NCI-H2171 (cell line): ENCODE measurements at regions not wholly inside any gene's neighbourhood (a gene's known extent, or its start where the extent isn't known, plus 50 kb on each side); places are given as distances from the start of the nearest gene placed in this dataset.

Experiments used
- DNase-seq: peaks from one replicate; lab custom pipeline; 2025; lab: John Stamatoyannopoulos, UW

DNA sequence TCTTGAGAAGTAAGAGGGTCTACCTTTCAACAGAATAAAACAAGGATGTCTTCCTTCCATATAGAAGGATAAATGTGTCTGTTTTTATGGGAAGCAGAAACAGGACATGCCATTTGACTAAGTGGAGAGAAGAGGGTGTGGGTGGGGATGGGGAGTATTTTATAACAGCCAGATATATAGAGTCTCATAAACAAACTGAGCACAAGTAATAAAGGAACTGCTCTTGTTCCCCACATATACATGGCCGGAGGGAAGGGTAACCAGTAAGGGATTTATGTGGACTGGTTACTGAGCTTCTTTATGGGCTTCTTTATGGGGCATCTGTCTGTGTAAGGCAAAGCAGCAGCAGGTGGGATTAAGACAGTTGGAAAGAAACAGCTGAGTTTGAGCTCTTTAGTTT, 558.1 kb downstream of the REEP3 start:
- no peak for DNase-seq

DNA sequence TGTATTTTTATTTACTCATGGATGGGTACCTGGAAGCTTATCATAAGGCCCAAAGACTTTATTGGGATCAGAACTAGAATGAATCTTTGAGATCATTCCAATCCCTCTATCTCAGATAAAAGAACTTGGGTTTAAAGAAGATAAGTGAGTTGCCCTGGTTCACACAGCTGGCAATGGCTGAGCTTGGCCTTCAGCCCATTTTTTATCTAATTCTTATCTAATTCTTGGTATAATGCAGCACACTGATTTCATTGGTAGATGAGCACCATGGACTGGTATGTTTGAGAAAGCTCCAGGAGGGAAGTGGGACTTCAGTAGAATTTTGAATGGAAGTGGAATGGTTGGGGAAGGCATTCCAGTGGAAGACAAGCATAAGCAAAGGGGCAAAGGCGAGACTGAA, 558.9 kb downstream of the REEP3 start:
- no peak for DNase-seq

DNA sequence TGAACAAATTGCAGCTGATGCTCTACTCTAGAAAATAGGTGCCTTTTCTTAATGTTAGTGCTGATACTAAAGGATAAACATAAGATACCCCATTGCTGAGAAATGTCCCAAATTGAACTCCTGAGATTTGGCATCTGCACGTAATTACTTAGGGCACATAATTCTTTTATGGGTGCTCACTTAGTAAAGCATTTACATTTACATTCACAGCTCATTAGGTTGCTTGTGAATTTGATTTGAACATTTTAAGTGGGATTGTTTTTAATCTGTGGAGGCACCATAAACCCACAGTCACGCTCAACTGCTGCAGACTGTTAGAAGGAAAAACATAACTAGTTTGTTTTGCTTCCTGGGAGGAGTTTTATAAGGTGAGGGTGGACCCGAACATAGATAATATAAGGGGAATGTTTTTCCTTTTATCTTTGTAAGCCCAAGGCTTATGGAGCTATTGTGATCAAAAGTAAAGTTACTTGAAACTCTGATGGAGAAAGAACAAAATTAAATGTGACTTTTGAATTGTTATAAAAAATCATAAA, 560.8 kb downstream of the REEP3 start:
- DNase-seq: no peak

DNA sequence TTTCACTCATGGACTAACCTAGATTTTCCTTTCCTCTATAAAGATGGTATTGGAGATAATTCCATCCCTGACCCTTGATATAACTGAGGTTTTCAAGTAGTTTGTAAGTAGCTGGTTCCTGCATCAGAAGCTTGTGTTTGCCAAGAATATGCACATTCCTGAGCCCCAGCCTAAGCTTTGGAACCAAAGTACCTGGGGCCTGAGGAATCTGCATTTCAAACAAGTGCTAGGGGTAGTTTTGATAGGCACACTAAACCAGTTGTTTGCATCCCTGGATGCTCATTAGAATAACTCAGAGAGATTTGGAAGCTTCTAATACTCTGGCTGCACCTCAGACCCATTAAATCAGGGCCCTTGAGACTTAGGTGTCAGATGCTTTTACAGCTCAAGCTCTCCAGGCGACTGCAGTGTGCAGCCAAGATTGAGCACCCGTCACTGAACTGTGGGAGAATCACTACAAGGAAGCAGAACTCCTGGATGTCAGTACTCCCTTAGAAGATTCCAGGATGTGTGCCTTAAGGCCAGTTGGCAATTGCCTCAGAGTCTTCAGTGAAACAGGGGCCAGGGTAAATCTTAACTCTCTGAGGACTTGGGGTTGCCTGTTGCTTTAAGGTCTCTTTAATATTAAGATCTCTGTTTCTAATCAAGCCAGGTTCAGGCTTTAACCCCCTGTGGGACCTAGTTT, 565.0 kb downstream of the REEP3 start:
- no peak for DNase-seq

DNA sequence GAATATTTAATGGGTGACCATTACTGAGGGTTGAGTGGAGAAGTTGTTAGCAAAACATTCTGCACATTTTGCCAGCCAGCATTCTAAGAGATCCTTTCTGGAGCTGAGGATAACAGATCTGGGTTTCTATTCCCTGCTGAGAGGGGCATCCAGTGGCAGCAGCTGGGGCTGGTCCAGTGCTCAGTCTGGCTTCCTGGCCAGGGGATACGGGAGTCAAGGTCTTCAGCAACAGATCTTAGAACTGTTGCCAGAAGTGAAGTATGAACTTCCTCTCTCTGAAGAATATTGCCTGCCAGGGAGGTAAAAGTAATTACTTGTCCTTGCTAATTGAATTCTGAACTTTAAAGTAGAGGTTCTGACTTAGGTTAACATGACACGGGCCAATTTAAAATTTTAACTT, 568.4 kb downstream of the REEP3 start:
- DNase-seq: no peak

DNA sequence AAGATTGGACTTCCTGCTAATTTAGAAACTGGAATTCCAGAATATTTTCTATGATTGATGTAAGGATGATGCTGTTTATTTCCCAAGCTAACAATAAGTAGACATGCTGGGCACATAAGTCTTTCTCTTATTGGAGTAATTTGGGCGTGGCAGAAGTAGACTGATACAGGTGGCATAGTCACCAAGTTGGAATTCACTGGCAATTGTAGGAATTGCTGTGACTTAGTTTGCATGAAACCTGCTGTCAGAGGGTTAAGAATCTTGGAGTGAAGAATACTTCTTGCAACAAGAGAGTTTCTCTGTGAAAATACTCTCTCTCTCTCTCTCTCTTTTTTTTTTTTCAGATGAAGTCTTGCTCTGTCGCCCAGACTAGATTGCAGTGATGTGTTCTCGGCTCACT, 569.7 kb downstream of the REEP3 start:
- no peak for DNase-seq

DNA sequence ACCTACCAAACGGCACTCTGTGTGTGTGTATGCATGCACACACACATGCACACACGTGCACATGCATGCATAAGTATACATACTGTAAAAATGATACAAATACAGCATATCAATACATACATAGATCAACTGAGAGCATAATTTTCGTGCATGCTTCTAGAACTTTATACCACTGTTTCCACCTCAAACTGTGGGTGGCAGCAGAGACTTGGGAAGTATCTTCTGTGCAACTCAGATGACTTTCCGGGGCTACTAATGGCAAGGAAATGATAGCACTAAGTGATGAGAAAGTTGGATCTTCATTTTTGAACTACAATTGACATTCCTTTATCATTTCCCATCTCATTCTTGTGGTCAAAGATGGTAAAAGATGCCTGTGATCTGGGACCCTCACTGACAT, 570.7 kb downstream of the REEP3 start:
- DNase-seq: no peak

DNA sequence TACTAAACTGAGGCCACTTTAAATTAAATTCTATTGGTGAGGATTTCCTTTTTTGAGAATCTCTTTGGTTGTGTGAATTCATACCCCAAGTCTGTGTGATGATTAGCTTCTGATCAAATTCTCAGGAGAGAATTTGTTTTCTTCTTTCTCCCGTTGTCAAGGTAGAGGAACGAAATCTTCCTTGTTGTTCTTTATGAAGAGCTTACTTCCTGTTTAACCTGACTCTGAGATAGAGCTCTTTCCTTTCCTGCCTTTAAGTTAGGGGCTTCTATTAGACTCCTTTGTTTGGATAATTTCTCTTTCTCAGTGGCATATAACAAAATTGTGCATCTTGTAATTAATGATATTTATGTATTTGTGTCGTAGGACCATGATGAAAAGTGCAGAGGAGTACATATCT, 572.1 kb downstream of the REEP3 start:
- DNase-seq: no peak

DNA sequence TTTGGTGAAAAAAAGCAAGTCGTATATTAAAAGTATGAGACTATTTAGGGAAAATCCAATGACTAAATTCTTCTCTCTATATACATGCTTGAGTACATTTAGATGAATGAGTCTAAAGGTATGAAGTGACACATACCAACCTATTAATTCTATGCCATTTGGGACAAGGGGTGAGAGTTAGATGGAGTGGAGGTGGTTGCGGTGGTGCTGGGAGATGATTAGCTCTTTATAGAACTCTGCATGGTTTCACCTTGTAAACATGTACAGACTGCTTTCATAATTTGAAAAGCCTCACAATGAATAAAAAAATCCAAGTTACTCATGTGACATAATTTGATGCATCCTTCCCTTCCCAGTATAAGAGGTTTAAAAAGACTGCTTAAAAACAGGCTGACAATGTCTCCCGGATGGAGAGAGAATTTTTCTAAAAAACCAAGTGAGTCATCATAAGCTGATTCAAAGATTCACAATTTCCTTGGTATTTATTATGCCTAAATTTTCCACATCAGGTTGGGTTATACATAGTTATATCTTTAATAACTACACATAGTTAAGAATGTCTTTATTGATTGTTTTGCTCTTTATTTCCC, 572.8 kb downstream of the REEP3 start:
- no peak for DNase-seq

DNA sequence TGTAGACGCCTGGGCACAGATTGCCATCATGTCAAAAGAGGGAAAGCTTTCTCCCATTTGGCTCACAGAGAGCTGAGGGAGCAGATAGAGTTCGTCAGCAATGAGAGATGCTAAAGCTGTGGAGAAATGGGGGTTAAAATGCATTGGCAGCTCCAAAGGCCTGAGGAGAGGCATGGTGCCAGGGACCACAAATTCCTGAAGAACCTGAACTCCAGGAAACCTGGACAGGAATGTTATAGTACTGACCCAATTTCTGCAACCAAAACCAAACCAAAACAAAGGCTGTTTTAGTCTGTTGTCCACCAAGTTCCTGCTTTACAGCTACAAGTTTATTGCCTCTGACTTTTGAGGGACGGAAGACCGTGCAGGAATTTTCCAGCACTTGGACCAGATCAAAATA, 575.7 kb downstream of the REEP3 start:
- no peak for DNase-seq

DNA sequence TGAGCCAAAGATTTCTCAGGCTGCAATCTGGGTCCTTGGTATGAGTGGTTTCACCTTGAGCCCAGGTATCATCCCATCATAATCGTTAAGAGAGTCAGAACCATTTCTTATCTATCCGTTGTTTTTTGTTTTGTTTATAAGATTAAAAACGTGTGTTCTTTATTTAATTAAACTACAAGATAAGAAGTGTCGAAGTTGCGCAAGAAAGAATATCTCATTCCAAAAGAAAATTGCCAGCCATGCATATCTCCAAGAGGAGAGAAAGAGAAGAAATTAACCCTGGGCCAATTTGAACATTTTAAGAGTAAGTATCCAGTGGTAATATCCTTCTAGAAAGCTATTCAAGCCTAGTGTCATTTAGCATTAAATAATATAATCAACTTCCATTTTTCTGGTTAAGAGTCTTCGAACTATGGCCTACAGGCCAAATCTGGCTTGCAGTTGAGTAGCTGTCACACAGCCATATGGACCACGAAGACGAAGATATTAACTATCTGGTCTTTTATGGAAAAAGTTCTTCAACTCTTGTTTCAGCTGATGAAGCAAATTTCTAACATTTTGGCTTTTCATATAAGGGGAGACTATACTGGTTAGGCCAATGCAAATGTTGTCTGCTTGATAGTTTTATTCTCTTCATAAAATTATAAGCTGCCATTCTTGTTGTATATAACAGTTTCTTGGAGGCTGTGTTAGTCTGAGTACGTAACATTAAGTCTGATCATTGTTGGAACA, 576.4 kb downstream of the REEP3 start:
- no peak for DNase-seq

DNA sequence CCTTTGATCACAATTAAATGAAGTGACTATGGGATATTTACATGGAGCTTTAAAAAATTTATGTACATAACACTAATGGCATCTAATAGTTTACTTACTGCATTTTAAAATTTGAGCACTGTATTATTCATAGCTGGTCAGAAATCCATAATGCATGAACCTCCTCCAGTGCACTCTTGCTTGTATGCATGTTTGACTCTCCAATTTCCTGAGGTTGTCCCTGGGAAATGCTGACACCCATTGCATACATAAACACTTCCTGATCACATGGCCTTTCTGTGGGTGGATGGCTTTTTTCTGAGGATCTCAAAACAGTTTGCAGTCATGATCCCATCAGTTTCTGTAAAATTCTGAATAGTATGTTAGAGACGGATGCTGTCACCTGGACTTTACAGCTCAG, 577.8 kb downstream of the REEP3 start:
- no peak for DNase-seq

DNA sequence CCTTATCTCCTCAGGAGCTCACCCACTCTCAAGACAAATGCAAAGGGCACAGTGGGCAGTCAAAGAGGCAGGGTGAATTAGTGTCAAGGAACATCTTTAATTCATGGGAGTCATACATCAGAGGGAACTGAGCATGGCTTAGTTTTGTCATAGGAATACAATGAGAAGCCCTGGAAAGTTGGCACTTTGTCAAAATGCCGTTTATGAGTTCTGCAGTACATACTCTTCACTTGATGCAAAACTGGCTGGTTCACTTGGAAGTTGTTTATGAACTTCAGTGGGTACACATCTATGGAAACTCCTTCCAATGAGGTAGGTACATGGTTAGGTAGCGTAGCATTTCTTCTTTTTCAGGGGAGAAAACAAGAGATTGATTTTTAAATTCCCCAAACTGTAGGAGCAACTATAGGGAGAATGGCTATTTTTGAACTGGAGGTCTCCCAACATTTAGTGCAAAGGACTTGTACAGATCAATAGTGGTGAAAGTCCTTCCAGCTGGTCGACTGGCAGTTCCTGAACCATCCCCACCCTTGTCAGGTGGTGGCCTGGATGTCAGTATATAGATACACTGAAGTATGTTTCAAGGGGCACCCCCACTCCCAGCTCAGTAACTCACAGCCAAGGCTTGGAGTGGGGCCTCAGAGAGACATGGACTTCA, 580.5 kb downstream of the REEP3 start:
- no peak for DNase-seq

DNA sequence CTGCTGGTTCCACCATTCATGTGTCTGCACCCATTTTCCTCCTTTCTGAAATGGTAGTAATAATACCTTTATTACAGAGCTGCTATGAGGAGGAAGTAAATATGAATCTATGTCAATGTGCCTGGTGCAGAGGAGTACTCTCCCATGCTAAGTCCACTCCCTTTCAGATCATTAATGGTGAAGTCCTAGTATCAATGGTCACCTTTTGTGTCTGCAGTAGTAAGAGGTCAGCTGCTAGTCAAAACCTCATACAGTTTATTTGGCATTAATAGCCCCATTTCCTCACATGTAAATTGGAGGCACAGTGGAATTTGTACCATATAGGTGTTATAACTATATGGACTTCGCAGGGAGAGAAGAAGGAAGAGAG, 581.0 kb downstream of the REEP3 start:
- DNase-seq: no peak

DNA sequence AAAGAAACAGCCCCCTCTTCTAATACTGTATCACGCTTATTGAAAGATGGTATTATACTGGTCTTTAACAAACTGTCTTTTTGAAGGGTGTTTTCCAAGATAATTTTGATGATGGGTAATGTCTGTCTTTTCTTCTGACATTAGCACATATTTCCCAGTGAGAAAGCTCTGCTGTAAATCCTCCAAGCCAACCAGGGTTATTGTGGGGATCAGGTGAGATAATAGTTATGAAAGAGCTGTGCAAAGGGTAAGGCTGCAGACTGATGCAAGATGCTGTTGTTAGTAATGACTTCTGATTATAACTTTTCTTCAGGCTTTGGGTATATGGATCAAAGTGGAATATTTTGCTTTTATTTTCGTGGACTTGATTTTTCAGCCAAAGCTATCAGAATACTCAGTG, 581.7 kb downstream of the REEP3 start:
- DNase-seq: no peak

DNA sequence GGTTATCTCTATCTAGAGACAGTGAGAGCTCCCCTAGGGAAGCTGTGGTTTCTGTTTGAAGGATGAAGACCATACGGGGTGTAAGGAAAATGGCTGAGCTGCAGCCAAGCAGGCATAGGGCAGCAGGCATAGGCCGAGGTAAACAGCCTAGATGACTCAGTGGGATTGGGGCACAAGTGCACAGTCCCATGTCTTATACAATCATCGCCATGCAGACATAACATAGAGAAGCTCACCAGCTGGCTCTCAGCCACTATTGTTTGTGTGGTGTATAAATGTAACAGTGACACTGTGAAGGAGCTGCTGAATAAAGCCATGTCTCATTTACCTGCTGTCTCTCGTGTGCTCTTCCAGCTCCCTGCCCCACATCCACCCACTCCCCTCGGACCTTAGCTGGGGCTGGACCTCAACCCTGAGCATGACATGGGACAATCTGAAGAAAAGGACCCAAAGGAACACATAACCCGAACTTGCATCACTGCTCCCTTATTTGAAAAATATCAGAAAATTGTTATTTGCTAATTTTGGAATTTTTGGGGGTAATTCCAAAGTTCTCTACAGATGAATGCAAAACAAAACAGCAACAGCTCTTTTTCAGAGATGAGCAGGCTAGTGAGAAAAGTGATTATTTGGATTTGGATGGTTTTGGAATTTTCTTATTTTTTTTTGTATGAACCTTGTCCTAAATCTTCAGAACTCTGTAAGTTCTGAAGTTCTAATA, 582.7 kb downstream of the REEP3 start:
- no peak for DNase-seq

DNA sequence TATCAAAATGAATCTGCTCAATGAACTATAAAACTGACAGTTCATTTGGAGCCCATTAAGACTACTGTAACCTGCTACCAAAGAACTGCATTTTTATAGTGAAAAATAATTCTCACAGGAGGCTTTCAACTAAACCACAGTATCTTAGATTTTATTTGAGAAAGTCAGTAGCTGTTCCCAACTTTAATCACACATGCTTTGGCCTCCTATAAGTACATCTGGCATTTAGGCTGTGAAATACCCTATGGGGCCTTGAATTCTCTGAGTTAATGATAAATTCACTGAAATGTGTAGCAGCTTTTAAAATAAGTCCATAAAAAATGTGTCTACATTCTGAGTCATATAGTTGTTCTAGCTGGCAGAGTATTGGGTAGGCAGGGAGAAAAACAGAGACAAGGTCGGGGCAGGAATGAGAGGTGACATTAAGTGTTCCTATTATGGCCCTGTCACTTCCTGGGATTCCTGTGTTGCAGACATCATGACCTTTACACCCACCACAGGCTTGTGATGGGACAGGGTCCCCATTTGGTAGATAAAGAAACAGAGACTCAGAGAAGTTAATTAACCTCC, 588.8 kb downstream of the REEP3 start:
- DNase-seq: no peak

DNA sequence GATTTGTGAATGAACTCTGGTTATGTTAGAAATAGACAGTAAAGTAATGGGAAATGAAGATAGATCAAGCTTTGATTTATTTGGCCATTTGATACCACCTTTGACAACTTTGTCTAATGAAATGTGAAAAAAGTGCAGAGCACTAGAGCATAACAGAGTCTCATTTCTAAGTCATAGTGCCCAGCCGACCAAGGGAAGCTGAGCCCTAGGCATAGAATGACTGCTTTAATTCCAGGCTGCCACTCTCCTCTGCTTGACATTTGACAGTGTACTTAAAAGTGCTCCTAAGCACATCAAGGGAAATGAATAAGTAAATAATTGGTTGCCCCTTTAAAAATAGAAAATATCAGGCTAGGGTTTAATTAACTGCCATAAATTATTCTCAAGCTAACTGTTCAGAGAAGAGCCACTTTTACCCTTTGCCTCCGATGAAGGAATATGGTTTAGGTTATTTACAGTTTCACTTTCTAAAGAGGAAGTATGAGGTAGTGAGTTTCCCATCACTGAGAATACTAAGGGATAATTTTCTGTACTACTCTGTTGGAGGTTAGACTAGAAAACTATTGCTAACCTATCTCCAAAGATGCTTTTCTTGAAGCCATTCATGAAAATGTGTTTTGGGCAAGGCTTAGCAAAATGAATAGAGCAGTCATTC, 591.6 kb downstream of the REEP3 start:
- no peak for DNase-seq

DNA sequence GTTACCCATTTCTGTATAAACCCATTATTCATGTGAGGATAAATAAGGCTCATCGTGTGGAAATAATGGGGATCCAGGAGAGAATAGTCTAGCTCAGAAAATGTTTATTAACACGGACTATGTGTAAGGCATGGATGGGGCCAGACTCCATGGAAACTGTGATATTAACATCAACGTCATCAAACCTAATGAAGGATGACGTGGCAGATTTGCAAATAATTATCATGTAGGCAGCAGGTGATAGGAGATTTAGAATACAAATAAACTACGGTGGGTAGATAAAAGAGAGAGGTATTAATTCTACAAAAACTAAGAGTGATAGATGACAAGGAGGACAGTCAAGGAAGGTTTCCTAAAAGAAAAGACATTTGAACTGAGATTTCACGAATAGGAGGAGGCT, 592.2 kb downstream of the REEP3 start:
- DNase-seq: no peak

DNA sequence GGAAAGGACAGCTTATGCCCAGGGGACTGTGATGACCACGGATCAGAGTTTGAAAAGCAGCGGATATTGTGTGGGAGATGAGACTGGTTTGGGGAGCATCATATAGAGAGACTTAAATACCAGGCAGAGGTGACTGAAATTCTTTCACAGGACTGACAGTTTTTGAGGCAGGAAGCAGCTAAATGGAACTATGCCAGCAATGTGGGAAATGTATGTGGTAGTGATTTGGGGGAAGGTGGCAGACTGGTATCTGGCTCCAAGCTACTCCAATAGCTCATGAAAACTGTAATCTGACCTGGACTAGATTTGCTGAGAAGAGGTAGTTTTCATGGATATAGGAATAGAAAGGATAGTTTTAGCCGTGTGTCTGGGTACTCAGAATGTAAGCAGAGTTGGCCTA, 592.6 kb downstream of the REEP3 start:
- no peak for DNase-seq

DNA sequence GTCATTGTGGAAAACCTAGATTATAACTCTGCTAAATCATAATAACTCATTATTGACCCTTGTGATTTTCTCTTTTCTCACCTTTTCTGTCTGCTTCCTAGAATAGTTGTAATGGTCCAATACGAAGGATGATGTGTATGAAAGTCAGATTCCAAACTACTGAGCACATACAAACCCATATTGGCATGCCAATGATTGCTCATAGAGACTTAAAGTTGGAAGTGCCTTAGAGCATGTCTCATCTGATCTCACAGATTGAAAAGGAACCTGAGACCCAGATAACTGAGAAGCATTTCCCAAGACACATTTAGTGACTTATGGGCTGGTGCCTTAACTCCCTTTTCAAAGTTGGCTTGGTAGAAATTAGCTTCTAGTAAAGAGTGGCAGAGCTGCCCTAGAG, 594.3 kb downstream of the REEP3 start:
- no peak for DNase-seq
